Endometrium (tissue), 2 donors: ENCODE measurements at regions not wholly inside any gene's neighbourhood (a gene's known extent, or its start where the extent isn't known, plus 50 kb on each side); places are given as distances from the start of the nearest gene placed in this dataset.

Experiments used
- FAIRE-seq: peaks from 2 replicates; lab custom pipeline; 2012; peaks lifted over from hg19 to GRCh38; lab: Jason Lieb, UNC
- donor health status: control.
- donor health status: control.

DNA sequence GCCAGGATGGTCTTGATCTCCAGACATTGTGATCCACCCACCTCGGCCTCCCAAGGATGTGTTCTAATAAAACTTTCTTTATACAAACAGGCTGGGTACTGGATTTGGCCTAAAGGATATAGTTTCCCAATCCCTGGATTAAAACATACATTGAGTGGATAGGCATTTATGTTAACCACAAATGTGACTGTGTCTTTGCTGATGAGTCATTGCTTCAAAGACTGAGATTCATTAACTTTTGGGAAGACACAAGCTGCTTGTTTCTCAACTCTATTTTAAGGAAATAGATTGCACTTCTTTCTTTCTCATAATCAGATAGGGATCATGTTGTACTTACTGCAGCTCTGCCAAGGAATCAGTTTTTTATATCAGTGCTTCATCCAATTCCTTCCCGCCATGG, 131.3 kb upstream of the AGA start:
- no peak for FAIRE-seq

DNA sequence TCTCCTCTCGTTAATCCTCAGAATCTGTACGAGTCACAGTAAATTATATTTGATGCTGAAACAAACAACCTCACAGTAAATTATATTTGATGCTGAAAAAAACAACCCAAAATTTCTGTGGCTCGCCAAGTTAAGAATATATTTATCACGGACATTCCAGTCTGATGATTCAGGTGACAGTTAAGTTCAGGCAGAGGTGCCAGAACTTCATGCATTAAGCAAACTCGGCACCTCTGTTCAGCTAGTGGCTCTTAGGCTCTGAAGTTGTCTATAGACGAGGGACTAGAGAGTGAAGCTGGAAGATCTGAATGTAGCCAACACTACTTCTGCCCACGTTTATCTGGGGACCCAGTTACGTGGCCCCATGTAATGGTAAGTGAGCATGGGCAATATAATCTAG, 132.2 kb upstream of the AGA start:
- no peak for FAIRE-seq

DNA sequence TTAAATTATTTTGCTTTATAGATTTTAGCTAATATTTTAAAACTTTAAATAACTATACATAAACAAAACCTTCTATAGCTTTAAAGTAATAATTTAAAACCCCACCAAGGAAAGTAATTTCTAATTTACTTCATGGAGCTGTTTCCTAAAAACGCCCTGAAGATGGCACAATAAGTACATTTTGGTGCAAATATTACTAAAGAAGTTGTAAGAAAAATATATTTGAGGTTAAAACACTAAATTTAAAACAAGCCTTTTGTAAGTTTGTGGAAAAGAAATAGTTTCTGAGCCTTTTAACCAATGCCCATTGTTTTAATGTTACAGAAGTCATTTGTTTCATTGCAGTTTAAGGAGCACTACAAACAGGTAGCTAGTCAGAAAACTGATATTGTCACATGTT, 137.4 kb upstream of the AGA start:
- FAIRE-seq = peak; percentile 77

DNA sequence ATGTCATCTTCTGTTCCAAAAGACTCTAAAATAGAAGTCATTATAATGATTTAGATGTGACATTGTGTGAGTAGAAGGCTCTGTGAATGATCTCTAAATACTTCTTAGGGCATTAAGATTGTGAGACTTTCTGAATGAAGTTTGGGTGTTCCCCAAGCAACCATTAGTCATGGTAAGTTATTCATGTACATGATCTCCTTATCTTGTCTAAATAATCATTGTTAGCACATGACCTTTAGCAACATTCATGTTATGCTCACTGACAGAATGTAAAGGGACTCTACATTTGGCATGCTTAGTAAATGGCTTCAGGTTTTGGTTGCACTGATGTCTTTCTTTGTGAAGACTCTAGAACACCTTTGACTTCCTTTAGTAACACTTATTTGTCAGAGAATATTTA, 140.8 kb upstream of the AGA start:
- FAIRE-seq = no peak

DNA sequence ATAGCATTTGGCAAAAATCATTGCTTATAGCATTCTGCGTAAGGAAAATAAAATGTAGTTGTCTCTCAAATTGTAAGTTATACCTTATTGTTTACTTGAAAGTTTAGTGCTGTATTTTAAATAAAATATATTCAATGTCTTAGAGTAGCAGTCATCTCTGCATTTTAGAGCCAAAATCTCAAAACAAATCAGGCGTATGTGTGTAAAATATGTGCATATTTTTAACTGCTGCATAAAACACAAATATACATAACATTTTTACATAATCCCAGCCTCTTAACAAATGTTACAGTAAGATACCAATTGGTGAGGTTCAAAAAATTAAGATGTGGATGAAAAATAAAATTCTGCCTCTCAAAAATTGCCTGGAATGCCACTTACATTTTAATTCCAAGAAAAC, 145.8 kb upstream of the AGA start:
- no peak for FAIRE-seq

DNA sequence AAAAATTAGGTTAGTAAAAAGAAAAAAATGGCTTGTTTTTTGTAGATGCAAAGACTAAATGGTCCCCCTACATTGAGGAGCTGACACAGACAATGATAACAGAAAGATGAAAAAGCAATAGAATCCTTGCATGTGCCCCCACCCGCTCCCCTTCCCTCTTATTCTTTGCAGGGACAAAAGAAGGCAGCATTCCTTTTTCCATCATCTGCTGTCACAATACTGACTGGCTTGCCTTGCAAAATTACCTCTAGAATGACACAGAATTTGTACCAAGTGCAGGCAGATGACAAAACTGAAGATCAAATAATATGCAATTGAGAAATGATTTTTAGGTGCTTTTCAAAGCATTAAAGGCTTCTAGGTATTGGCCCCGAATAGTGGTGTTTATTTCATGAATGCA, 153.1 kb upstream of the AGA start:
- FAIRE-seq = no peak

DNA sequence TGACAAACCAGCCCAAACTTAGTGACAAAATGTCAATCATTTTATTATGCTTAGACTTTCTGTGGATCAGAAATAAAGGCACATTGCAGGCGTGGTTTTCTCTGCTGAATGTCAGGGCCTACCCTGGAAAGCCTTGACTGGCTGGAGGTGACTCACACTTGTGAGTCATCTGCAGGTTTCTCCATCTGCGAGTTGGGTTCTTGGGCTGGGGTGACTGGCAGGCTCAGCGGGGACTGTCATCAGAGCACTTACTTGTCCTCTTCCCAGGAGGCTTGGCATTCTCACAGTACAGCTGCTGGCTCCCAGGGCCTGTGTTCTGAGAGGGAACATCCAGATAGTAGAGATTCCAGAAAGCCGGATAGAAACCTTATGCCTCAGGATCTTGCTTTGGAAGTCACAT, 153.8 kb upstream of the AGA start:
- FAIRE-seq = no peak

DNA sequence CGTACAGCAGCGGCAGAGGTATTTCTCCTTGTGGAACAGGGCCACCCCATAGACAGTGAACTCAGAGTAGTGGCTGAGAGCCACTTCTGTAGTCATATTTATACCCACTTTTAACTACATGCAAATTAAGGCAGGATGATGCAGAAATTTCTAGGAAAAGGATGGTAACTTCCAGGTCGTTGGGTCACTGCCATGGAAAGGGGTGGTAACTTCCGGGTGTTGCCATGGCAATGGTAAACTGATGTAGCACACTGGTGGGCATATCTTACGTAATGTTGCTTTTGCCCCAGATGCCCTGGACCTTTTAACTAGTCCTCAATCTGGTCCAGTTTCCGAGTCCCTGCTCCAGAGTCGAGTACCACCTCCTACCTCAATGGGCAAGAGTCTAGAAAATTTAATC, 154.8 kb upstream of the AGA start:
- no peak for FAIRE-seq

DNA sequence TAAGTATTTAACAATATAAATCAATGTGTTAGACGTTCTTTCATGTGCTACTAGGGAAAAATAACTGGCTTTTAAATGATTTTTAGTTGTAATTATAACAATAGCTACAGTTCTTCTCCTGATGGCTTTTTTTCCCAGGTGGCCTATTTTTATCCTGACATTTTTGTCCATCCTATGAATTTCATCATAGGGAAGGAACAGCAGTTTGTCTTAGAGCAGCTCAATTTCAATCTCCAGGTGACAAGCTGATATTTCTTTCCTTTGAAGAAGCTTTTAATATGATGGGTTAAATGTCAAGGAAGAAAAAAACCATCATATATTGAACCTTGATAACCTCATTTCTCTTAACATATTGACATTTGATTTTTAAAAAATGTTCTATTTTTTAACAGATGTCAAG, 163.0 kb upstream of the AGA start:
- FAIRE-seq = no peak

DNA sequence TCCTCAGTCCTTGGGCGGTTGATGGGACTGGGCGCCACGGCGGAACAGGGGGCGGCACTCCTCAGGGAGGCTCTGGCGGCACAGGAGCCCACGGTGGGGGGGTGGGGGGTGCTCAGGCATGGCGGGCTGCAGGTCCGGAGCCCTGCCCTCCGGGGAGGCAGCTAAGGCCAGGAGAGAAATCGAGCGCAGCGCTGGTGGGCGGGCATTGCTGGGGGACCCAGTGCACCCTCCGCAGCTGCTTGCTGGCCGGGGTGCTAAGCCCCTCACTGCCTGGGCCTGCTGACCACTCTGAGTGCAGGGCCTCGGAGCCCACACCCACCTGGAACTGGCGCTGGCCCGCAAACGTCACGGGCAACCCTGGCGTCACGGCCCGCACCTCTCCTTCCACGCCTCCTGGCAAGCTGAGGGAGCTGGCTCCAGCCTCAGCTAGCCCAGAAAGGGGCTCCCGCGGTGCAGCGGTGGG, 164.9 kb upstream of the AGA start:
- no peak for FAIRE-seq

DNA sequence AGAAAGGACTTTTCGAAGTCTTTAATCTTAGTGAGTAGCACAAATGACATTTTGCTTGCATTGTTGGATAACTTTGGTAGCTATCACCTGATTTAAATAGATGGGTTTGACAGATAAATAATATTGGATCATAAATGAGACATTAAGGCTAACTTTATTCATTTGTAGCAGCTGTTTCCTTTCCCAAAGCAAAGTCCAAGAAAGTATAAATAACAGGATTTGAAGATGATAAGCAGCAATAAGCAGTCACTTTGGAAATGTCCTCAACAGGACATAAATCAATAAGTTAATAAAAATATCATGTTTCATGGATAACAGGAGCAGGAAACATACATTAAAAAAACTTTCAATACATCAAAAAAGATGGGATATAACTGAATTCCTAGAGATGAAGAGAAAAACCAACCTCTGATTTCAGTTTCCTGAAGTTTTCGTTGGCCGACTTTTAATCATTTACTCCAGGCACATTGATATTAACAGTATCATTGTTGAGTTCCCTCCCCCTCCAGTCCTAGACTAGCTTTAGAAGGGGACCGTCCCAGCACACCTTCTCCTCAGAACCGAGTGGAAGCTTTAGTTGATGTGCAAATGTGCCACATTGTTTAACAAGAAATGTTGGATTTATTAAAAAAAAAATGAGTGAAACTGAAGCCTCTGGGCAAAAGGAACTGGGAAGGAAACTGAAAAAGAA, 169.9 kb upstream of the AGA start:
- FAIRE-seq = no peak

DNA sequence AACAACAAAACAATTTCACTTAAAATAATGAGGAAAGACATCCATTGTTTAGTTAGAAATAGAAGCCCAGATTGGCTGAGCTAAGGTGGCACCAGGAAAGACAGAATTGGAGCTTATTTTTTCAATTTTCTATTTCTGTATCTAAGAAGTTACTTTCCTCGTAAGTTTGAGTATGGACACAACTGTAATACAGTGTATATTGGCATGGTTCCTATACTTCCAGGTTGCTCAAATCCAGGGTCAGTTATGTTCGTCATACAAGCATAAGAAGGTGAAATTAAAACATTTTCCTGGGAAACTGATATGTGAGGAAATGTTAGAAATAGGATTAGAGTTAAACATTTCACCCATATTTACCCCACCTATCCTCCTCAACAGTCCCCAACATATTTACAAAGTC, 170.4 kb upstream of the AGA start:
- no peak for FAIRE-seq

DNA sequence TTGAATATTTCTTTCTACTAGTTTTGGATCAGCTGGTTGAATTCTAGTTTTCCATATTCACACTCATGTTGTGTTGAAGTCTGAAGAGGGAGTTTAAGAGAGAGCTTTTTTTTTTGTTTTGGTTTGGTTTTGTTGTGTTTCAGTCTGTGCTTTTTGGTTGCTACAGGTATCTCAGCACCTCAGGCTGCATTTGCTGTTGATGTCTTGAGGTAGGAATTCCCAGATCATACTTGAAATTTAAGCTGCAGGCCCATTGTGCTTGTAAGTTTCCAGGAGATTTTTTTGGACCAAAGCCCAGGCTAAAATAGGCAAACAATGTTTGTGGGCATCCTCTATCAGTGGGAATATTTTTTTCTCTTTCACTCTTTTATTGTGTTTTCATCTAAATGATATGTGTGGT, 190.2 kb upstream of the AGA start:
- FAIRE-seq = no peak

DNA sequence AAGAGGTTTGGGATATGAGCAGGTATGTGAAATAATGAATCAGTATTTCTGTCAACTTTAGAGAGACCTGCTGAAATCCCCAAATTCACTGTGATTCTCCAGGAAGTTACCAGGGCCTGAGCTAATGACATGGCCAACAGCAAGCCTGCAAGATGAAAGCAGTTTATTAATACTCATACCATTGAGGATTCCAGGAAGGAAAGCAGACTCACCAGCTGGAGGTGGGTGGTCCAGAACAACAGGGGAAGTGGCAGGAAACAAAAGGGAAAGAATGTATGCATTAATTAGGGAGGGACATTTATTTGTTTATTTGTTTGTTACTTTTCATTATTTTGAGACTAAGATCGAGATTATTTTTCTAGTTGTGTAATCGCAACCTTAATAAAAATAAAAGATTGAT, 196.6 kb upstream of the AGA start:
- FAIRE-seq = no peak

DNA sequence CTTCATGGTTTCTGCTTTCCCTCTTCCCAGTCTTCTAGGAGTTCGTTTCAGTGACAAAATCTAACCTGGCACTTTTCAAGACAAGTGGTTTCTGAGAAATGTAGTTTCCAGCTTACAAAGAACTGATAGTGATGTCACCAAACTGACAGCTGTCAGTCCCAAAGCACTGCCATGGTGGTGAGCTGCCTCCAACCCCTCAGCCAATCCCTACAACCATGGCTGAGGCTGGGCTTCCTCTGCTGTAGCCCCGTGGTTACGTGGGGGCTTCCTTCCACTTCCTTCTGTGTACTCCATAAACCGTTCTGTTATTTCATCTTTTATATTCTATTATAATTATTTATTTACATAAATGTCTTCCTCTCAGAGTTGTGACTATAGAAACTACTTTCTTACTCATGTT, 198.6 kb upstream of the AGA start:
- FAIRE-seq = no peak

DNA sequence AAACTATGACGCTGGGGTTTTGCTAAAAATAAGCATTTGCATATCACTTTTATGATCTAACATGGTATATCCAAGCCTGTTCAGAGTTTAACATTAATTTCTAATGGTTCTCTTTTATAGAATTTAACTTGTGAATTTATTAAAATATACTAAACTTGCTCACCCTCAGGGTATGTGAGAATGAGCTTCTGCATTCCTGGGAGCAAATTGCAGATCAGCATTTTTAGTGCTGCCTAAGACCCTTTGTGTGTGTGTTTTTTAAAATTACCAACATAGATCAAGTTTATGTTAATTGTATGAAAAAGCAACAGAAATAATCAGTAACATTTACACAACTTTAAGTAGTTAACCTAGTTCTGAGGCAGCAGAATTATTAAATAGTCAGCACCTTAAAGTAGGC, 218.0 kb upstream of the AGA start:
- FAIRE-seq = no peak

DNA sequence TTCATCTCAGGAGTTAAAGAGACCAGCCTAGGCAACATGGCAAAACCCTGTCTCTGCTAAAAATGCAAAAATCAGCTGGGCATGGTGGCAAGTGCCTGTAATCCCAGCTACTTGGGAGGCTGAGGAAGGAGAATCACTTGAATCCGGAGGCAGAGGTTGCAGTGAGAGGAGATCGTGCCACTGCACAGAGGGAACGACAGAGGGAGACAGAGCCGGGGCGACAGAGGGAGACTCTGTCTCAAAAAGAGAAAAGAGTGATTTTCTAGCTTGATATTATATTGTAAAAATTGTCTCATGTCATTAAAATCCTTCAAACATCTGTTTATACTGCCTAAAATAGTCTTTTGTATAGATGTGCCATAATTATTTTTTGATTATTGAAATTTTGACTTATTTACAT, 225.4 kb upstream of the AGA start:
- FAIRE-seq = no peak

DNA sequence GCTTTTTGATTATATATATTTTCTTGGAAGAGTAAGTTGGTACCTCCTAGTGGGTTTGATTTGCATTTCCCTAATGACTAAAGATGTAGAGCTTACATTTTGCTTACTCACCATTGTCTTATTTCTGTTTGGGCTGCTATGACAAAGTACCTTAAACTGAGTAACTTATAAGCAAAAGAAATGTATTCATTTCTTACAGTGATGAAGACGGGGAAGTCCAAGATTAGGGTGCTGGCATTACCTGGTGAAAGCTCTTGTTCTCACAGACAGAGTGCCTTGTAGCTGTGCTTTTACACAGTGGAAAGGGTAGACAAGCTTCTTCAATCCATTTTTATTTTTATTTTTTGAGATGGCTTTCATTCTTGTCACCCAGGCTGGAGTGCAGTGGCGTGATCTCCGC, 229.2 kb upstream of the AGA start:
- FAIRE-seq = no peak

DNA sequence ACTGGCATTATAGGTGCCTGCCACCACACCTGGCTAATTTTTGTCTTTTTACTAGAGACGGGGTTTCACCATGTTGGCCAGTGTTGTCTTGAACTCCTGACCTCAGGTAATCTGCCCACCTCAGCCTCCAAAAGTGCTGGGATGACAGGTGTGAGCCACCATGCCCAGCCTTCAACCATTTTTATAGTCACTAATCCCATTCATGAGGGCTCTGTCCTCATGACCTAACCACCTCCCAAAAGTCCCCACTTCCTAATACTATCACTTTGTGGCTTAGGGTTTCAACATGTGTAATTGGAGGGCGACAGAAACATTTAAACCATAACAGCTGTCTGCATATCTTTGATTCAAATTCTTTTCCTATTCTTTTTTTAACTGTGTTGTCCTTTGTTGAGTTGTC, 229.6 kb upstream of the AGA start:
- no peak for FAIRE-seq

DNA sequence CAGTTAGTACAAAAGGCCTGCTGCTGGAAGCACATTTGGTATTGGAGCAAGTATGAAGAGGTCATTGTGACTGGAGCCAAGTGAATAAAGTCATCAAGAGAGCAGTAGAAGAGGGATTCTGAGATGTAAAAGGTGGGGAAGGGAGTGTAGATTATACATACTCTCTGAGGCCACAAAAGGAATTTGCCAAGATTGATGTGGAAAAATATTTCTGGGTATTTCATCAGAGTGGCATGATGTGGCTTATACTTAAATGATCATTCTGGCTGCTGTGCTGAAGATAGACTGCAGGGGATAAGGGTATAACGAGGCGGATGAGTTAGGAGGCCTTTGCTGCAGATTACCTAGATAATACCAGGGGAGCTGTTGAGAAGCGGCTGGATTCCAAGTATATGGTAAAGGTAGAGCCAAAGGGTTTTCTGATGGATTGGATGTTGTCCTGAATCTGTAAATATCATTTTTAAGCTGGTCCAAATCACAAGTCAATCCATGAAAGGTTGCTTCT, 231.8 kb upstream of the AGA start:
- FAIRE-seq = no peak

DNA sequence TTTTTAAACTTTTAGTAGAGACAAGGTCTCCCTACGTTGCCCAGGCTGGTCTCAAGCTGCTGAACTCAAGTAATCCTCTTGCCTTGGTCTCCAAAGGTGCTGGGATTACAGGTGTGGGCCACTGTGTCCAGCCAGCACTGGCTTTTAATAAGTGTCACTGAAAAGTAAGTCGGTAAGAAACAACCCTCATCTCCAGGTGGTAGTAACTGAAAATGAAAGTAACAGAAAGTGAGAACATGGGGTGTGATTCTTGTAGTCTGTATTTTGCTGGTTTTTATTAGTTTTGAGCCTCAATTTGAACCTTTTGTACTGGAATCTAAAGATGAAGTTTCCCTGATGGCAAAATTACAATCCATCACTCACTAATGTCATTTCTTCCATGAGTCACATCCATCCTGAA, 238.1 kb upstream of the AGA start:
- no peak for FAIRE-seq

DNA sequence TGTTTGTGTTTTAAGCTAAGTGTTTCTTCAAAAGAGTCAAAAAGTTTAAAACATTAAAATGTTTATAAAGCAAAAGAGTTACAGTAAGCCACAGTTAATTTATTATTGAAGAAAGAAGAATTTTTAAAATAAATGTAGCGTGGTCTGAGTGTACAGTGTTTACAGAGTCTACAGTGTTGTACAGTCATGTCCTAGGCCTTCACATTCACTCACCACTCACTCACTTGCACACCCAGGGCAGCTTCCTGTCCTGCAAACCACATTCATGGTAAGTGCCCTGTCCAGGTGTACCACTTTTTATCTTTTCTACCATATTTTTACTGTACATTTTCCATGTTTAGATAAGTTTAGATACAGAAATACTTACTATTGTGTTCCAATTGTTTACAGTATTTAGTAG, 239.7 kb upstream of the AGA start:
- no peak for FAIRE-seq

DNA sequence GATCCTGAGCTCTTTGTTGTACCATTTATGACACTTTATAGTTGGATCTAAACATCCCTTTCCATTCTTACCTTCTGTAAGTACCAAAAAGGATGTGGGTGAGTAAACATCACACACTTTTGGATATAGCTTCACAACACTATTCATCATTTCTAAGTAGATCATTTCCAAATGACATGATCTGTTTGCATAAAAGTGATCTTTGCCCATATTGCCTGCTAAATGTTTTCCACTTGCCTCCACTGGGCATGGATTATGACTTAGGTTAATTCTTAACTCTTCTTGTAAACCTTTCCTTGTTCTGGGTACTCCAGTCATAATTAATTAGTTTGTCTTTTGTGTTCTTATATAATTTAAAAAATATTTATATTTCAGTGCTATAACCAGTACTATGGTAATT, 244.9 kb upstream of the AGA start:
- no peak for FAIRE-seq

DNA sequence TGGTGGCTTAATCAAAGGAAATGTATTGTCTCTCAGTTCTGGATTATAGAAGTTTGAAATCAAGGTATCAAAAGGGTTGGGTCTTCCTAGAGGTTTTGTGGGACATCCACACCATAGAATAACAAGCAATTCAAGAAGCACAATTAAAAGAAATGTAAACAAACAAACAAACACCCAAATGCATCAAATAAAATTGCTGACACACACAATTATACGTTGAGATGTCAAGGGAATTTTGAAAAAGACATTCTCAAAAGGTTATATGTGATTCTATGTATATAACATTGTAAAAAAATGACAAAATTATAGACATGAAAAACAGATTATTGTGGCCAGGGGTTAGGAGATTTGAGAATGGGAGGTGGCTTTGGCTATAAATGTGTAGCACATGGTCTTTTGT, 250.7 kb upstream of the AGA start:
- no peak for FAIRE-seq
